Keratinocyte (primary cell): ENCODE measurements at regions not wholly inside any gene's neighbourhood (a gene's known extent, or its start where the extent isn't known, plus 50 kb on each side); places are given as distances from the start of the nearest gene placed in this dataset.

Experiments used
- DNase-seq: peaks from one replicate; pipeline ENCODE4 v3.0.0-alpha.2; 2011; ENCODE audit warnings: low read depth, missing footprints, low spot score
- FAIRE-seq: peaks from 2 replicates; lab custom pipeline; 2011; peaks lifted over from hg19 to GRCh38; lab: Jason Lieb, UNC
- H2AFZ ChIP-seq: 2 replicates; pipeline ENCODE4 v1.6.0; 2012; ENCODE audit warnings: low read length, control low read depth, inconsistent platforms; ENCODE audit not compliant: control insufficient read depth
- H3K27ac ChIP-seq: 2 replicates; pipeline ENCODE4 v1.5.1; 2011; ENCODE audit warnings: low read length; ENCODE audit not compliant: control insufficient read depth, insufficient read depth
- H3K27me3 ChIP-seq: 3 replicates; pipeline ENCODE4 v1.6.0; 2011; ENCODE audit warnings: low read length; ENCODE audit not compliant: control insufficient read depth, insufficient read depth; ENCODE audit errors: extremely low read depth
- H3K36me3 ChIP-seq, 2 experiments: 2 replicates in 1 of 2; 3 replicates in 1 of 2; pipeline ENCODE4 v1.5.1; 2011; ENCODE audit warnings: low read length in 2 of 2, mild to moderate bottlenecking in 1 of 2; ENCODE audit not compliant: control insufficient read depth in 2 of 2, insufficient read depth in 2 of 2; ENCODE audit errors: extremely low read depth in 1 of 2
- H3K4me1 ChIP-seq: 3 replicates; pipeline ENCODE4 v1.5.1; 2011; ENCODE audit warnings: low read length; ENCODE audit not compliant: control insufficient read depth, insufficient read depth; ENCODE audit errors: extremely low read depth
- H3K4me2 ChIP-seq: 3 replicates; pipeline ENCODE4 v1.6.0; 2011; ENCODE audit warnings: low read depth, low read length; ENCODE audit not compliant: control insufficient read depth, insufficient read depth; ENCODE audit errors: extremely low read depth
- H3K4me3 ChIP-seq, 3 experiments: fragments of 200-600 bp in 1 of 3; sonication (generic) in 1 of 3; 2 replicates in 2 of 3; 3 replicates in 1 of 3; pipeline ENCODE4 v1.5.1; 2011 to 2016; ENCODE audit warnings: low read length in 3 of 3, mild to moderate bottlenecking in 3 of 3, control low read depth in 2 of 3, inconsistent platforms in 1 of 3, low read depth in 1 of 3, mixed read lengths in 1 of 3, mixed run types in 1 of 3, moderate library complexity in 1 of 3; ENCODE audit not compliant: control insufficient read depth in 2 of 3, insufficient read depth in 2 of 3; ENCODE audit errors: extremely low read depth in 1 of 3
- H3K79me2 ChIP-seq: 2 replicates; pipeline ENCODE4 v1.6.0; 2012; ENCODE audit warnings: low read length; ENCODE audit not compliant: control insufficient read depth, insufficient read depth
- H3K9ac ChIP-seq: 3 replicates; pipeline ENCODE4 v1.6.0; 2011; ENCODE audit warnings: low read length; ENCODE audit not compliant: control insufficient read depth, insufficient read depth; ENCODE audit errors: extremely low read depth
- H3K9me1 ChIP-seq: 3 replicates; pipeline ENCODE4 v1.6.0; 2011; ENCODE audit warnings: low read length; ENCODE audit not compliant: control insufficient read depth, insufficient read depth; ENCODE audit errors: extremely low read depth
- H3K9me3 ChIP-seq: 2 replicates; pipeline ENCODE4 v1.5.1; 2012; ENCODE audit warnings: low read depth, low read length; ENCODE audit not compliant: control insufficient read depth
- H4K20me1 ChIP-seq: 3 replicates; pipeline ENCODE4 v1.6.0; 2011; ENCODE audit warnings: low read length; ENCODE audit not compliant: control insufficient read depth, insufficient read depth; ENCODE audit errors: extremely low read depth
- EZH2 ChIP-seq: IDR thresholded peaks from one replicate; pipeline ENCODE4 v1.6.1; 2012; ENCODE audit warnings: inconsistent platforms, mild to moderate bottlenecking, low read length, moderate library complexity
- dilution Hi-C: fragments of 300-500 bp; cut with MboI; formaldehyde crosslinking; loops from one replicate; pipeline ENCODE4 v1.7.0; 2020; ENCODE audit warnings: low sequenced_read_pairs; ENCODE audit not compliant: extremely low pct_ligation_motif_present
- TF ChIP-seq, protein P1 (sequence below), 3 experiments: IDR thresholded peaks in 1 of 3; conservative IDR thresholded peaks in 1 of 3; optimal IDR thresholded peaks in 1 of 3; 2 replicates in 2 of 3; 3 replicates in 1 of 3; pipeline versions ENCODE3 to v1.5.1; 2011; ENCODE audit warnings: low read length in 3 of 3, mild to moderate bottlenecking in 3 of 3, moderate library complexity in 2 of 3, control low read depth in 1 of 3, inconsistent platforms in 1 of 3; ENCODE audit not compliant: insufficient read depth in 2 of 3; ENCODE audit errors: extremely low read depth in 1 of 3

DNA sequence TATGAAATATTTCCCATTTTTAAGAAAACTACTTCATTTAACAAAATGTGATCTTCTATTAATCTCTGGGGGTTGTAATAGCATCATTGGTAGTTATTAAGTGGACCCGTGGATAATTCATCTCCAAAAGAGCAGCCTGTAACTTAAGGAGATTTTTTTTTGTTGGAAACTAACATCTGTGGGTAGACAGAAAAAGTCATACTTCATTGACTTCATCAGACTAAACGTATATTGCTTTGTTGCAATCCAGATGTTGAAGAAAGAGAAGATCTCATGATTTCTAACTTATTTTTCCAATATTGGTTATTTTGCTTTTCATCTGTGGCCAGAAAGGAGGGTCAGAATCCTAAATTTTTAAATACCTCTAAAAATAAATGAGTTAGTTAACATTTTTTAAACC is 296.5 kb upstream of the MIR17HG start:
- Histone ChIP-seq H4K20me1 (no peaks in the 10 kb centered on the region), H3K79me2 (no peaks in the 10 kb centered on the region), H3K9me3 (no peaks in the 10 kb centered on the region), H3K9ac (no peak overlapping the region), H3K9me1 (no peaks in the 10 kb centered on the region), H3K4me3 (no peak overlapping the region), H3K4me2 (no peak overlapping the region), H2AFZ (no peak overlapping the region), H3K27me3 (no peaks in the 10 kb centered on the region), H3K4me1 (no peaks in the 10 kb centered on the region), H3K36me3 (no peaks in the 10 kb centered on the region), H3K27ac (no peak overlapping the region)
- DNase-seq (no peak), FAIRE-seq (no peak)
- TF ChIP-seq, protein P1, sequence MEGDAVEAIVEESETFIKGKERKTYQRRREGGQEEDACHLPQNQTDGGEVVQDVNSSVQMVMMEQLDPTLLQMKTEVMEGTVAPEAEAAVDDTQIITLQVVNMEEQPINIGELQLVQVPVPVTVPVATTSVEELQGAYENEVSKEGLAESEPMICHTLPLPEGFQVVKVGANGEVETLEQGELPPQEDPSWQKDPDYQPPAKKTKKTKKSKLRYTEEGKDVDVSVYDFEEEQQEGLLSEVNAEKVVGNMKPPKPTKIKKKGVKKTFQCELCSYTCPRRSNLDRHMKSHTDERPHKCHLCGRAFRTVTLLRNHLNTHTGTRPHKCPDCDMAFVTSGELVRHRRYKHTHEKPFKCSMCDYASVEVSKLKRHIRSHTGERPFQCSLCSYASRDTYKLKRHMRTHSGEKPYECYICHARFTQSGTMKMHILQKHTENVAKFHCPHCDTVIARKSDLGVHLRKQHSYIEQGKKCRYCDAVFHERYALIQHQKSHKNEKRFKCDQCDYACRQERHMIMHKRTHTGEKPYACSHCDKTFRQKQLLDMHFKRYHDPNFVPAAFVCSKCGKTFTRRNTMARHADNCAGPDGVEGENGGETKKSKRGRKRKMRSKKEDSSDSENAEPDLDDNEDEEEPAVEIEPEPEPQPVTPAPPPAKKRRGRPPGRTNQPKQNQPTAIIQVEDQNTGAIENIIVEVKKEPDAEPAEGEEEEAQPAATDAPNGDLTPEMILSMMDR (optimal IDR thresholded peaks at IDR 0.05 in 1 of 3, IDR thresholded peaks at IDR 0.05 in 1 of 3, conservative IDR thresholded peaks at IDR 0.05 in 1 of 3; ENCODE audit: extremely low read depth in 1 of 3, insufficient read depth in 2 of 3, low read length in 3 of 3), result no peak
- no peak for TF ChIP-seq EZH2
- dilution Hi-C loops, result no loop called here

DNA sequence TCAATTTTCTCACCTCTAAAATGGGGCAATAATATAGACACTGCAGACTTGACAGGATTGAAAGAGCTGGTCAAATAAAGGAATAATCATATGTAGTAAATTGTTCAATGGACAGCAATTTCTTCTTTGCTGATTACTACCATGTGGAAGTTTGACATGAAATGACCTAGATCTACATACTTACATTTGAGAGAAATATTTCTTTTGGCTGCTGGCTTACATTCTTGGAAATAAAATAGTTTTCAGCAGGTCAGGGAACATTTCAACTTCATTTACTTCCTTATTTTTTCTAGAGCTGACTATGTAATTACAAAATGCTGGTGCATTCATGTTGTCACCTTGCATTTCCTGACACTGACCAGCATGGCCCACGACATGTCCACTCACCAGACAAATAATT is 294.6 kb upstream of the MIR17HG start:
- Histone ChIP-seq H3K9me1 (no peaks in the 10 kb centered on the region), H3K27ac (no peak overlapping the region), H2AFZ (no peak overlapping the region), H3K9me3 (no peaks in the 10 kb centered on the region), H3K36me3 (no peaks in the 10 kb centered on the region), H3K9ac (no peak overlapping the region), H3K4me2 (no peak overlapping the region), H3K4me3 (no peak overlapping the region), H4K20me1 (no peaks in the 10 kb centered on the region), H3K79me2 (no peaks in the 10 kb centered on the region), H3K4me1 (no peaks in the 10 kb centered on the region), H3K27me3 (no peaks in the 10 kb centered on the region)
- DNase-seq (no peak), FAIRE-seq (no peak)
- TF ChIP-seq EZH2, result no peak
- TF ChIP-seq, protein P1 (optimal IDR thresholded peaks at IDR 0.05 in 1 of 3, IDR thresholded peaks at IDR 0.05 in 1 of 3, conservative IDR thresholded peaks at IDR 0.05 in 1 of 3; ENCODE audit: extremely low read depth in 1 of 3, insufficient read depth in 2 of 3, low read length in 3 of 3), result no peak
- dilution Hi-C loops, result no loop called here
